ENCODE measurements at regions not wholly inside any gene's neighbourhood (a gene's known extent, or its start where the extent isn't known, plus 50 kb on each side); places are given as distances from the start of the nearest gene placed in this dataset.

GRCh38 chr1:25080294-25081209, 150.5 kb upstream of the RUNX3 start:
- no peak for DNase-seq

- DNase-seq = no peak
Observed at GRCh38 chr1:25079048-25079447, 149.0 kb upstream of the RUNX3 start.

- DNase-seq = no peak
Observed at GRCh38 chr1:25074351-25075227, 144.5 kb upstream of the RUNX3 start.

- DNase-seq = no peak
Observed at GRCh38 chr1:25073640-25074270, 143.7 kb upstream of the RUNX3 start.

GRCh38 chr1:25072461-25072860, 142.4 kb upstream of the RUNX3 start:
- no peak for DNase-seq

GRCh38 chr1:25068829-25069228, 138.8 kb upstream of the RUNX3 start:
- peak; percentile 13 for DNase-seq

GRCh38 chr1:25068316-25068715, 138.2 kb upstream of the RUNX3 start:
- no peak for DNase-seq

- DNase-seq = no peak
Observed at GRCh38 chr1:25067518-25068251, 137.6 kb upstream of the RUNX3 start.

GRCh38 chr1:25066731-25067517, 136.8 kb upstream of the RUNX3 start:
- no peak for DNase-seq

- no peak for DNase-seq
Observed at GRCh38 chr1:25066256-25066655, 136.2 kb upstream of the RUNX3 start.

GRCh38 chr1:25065795-25066238, 135.7 kb upstream of the RUNX3 start:
- DNase-seq = peak; percentile 73

GRCh38 chr1:25065321-25065721, 135.2 kb upstream of the RUNX3 start:
- DNase-seq = no peak

GRCh38 chr1:25064465-25065240, 134.6 kb upstream of the RUNX3 start:
- DNase-seq = peak; percentile 56

GRCh38 chr1:25063591-25064416, 133.7 kb upstream of the RUNX3 start:
- no peak for DNase-seq

- DNase-seq = no peak
Observed at GRCh38 chr1:25062621-25063255, 132.7 kb upstream of the RUNX3 start.

GRCh38 chr1:25061261-25061995, 131.4 kb upstream of the RUNX3 start:
- no peak for DNase-seq

- no peak for DNase-seq
Observed at GRCh38 chr1:25057188-25057587, 127.1 kb upstream of the RUNX3 start.

GRCh38 chr1:25056536-25056935, 126.5 kb upstream of the RUNX3 start:
- DNase-seq = no peak

GRCh38 chr1:25055961-25056360, 125.9 kb upstream of the RUNX3 start:
- no peak for DNase-seq
